HG02884 (cell line): ENCODE measurements at regions not wholly inside any gene's neighbourhood (a gene's known extent, or its start where the extent isn't known, plus 50 kb on each side); places are given as distances from the start of the nearest gene placed in this dataset.

Experiments used
- ATAC-seq: cut with Tn5 transposase; IDR thresholded peaks from one replicate; pipeline ENCODE4 v1.9.1; 2021; ENCODE audit warnings: mild to moderate bottlenecking, moderate library complexity; ENCODE audit not compliant: unreplicated experiment

DNA sequence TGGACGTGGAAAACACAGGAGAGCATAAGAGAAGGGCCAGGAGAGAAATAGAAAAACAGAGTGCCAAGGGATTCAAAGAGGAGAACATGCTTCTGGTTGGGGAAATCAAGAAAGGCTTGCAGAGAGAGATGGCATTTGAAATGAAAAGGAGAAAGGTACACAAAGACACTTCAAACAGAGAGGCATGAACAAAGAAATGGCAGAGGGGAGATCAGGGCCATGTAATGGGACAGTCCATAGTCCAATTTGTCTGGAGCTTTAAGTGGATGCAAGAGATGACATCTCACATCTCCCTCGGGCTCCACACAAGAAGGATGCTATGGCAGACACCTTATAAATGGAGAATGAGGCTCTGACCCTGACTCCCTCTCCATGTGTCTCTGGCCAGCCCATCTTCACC is 331.1 kb downstream of the MLLT3 start:
- no peak for ATAC-seq

DNA sequence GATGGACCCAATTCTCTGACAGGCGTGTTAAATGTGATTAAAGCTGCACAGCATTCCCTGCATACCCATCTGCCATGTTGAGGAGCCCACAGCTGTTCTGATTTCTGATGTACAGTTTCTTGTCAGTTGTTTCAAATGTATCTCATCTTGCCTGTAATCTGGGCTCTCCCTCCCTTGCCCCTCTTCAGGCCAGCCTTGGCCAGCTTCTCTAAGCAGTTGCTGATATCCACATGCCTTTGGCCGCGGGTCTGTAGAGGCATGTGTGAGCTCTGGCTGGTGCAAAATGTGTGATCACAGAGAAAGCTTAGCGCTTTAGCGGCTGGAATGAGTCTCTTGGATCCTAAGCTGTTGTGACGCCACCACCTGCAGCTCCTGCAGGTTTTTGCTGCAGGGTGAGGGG is 332.0 kb downstream of the MLLT3 start:
- ATAC-seq: no peak

DNA sequence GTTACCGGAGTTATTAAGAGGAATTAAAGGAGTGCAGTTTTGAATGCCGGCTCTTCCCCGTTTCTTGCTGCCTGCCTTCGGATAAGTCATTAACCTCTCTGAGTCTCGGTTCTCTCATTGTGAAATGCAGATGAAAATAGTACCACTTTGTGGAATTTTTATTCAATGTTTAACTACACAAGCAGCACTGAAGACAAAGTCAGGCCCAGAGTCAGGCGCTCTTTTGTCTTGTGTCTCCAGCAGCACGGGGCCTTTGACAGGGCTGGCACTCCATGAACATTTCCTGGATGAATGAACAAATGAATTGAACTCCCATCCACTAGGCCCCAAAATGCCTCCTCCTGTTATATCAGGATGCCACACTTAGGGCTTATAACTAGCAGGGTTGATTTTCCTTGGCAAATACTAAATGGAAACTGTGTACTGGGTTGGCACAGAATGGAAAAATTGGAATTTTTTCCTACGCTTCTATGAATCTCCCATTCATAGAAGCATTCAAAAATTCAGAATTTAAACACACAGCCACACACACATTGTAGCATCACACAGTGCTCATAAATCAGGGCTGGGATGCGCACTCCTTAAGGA is 332.8 kb downstream of the MLLT3 start:
- no peak for ATAC-seq

DNA sequence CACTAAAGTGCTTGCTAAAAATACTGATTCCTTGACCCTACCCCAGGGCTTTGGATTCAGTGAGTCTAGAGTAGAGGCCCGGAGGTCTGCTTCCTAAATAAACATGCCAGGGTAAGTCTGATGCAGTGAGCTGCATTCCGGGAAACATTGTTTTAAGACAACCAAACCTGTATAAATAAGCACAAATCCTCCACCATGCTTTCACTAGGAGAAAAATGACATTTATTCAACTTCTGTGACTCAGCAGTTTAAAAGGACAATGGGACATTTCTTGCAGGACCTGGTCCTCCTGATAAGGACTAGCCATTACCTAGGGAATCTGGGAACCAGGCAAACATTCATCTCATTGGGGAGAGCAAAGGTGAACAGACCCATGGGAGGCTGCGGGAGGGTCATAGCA is 335.3 kb downstream of the MLLT3 start:
- no peak for ATAC-seq

DNA sequence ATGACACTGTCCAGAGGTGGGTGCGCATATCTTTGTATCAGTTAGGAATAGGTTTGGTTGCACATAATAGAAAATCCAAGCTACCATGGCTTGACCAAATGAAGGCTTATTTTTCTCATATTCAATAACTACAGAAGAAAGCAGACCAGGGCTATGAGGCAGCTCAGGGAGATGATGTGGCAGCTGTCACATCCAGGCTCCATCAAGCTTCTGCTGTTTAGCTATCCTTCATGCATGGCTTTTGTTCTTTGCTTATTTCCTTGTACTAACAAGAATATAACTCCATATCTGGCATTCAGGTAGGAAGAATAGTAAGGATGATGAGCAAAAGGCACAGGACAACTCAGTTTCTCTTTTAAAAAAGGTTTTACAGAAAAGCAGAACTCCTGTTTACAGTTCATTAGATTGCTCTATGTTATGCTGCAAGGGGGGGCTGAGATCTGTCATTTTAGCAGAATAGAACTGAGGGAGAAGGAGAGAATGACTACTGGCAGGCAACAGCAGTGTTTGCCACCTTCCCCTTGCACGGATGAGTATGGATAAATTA is 336.1 kb downstream of the MLLT3 start:
- ATAC-seq: no peak

DNA sequence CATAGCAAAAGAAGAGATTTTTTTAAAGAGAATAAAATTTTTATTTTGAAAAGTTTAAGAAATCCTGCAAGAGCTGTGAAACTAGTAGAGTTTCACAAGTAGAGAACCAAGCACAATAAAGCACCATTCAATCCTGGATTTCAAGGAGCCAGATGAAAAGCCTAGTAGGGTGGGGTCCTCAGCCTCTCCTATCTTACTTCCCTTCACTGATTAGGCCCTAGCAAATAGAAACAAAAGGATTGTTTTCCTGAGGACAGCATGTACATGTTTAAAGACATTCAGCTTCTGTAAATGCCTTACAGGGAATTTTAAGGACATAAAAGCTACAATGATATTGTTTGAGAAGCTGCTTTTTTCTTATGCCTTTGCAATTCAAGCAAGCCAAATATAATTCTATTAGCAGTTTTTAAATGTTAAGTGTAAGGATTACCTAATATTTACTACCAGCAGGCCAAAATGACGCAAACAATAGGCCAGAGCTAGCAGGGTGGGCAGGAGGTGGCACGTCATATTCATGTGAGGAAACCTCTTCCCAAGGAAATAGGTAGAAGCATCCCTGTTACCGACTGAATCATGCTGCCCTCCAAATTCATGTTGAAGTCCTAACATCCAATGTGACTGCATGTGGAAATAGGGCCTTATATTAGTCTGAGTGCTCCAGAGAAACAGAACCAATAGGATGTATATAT is 337.6 kb downstream of the MLLT3 start:
- ATAC-seq: no peak

DNA sequence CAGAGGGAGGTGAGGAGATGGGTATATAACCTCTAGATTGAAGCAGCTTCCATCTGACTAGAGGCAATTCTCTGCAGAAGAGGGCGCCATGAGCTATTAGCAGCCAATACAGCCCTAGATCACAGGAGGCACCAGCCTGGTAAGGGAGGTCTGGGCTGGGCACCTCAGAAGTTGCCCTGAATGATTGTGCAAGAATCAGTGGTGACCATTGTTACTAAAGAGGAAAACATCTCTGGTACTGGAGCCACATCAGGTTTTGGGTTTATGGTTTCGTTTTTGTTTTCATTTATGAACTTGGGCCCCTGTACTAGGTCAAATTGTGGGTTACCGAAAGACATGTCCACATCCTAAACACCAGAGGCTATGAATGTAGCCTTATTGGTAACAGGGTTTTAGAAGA is 342.0 kb downstream of the MLLT3 start:
- ATAC-seq: no peak

DNA sequence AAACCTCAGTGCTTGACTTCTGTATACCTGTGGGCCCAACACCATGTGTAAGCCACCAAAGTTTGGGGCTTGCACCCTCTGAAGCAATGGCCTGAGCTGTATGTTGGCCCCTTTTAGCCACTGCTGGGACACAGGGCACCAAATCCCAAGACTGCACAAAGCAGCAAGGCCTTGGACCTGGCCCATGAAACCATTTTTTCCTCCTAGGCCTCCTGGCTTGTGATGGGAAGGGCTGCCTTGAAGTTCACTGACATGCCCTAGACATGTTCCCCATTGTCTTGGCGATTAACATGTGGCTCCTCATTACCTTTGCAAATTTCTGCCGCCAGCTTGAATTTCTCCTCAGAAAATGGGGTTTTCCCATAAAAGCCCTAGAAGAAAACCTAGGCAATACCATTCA is 345.5 kb downstream of the MLLT3 start:
- no peak for ATAC-seq

DNA sequence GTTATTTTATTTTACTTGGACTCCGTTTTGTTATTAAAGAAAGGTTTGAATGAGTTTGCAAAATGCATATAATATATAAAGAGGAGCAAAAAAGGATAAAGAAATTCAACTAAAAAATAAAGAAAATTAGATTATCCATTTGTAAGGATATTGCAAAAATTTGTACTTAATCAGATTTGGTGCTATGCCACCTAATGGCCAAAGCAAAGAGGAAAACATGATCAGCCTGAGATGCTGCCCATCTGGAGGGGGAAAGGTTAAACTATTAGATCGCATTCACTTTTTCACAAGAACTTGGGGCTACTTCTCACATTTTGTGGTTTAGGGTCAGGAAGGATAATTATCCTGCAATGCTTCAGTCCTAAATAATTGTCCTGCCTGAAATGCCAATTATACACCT is 350.6 kb downstream of the MLLT3 start:
- ATAC-seq: no peak

DNA sequence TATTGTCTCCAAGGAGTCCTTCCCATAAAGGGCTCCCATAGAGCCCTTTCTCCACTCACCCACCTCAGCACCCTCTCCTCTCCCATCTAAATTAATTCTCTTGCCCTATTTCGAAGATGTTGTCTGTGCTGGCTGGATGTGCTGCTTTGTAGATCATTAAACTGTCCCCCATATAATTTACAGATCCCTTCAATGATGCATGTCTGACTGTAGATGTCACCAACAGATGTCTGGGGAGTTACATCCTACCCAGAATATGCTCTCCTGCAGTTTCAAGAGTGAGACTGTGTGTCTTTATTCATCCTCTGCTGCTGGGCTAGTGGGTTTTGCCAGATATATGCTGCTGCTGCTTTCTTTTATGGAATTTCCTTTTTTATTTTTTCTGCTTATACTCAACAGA is 351.2 kb downstream of the MLLT3 start:
- ATAC-seq: no peak

DNA sequence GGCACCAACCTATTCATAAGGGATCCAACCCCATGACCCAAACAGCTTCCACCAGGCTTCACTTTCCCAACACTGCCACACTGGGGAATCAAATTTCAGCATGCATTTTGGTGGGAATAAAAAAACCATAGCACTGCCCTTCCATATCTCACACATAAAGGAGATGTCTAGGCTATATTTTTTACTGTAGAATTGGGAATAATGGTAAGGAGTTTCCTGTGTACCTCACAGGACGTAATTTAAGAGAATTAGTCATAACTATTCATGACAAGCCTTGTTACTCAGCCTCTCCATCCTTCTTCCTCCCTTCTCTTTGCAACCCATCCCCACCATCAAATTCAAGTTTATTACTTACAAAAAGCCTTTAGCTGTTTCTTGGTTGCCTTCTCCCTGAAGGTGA is 352.1 kb downstream of the MLLT3 start:
- no peak for ATAC-seq

DNA sequence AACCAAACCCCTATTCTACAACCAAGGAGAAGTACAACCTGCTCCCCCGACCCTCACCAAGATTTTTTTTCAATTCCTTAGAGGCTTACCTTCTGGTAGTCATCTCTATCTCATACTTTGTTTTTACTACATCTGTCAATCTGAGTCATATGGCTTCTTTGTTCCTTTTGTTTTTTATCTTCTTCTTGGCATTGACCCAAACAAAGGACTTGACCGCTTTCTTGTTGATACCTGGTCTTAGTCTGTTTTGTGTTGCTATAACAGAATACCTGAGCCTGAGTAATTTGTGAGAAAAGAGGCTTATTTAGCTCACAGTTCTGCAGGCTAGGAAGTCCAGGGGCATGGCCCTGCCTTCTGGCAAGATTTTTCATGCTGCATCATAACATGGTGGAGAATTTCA is 352.7 kb downstream of the MLLT3 start:
- no peak for ATAC-seq

DNA sequence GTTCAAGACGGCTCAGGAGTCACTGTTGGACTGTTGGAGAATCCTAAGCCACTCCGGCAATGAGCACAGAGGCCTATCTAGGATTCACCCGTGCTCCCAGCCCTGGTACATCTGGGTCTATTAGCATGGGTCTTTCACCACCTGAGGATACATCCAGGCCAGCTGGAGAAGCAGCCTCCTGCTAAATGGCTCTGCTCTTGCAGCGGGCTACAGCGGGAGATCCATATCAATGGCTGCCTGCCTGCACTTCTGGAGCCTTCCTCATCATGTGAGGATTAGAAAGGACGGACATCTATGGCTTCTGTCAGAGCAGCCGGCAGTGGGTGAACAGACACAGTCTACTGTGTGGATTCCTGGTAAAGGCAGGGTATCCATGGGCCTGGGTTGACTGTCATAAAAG is 357.4 kb downstream of the MLLT3 start:
- ATAC-seq: no peak

DNA sequence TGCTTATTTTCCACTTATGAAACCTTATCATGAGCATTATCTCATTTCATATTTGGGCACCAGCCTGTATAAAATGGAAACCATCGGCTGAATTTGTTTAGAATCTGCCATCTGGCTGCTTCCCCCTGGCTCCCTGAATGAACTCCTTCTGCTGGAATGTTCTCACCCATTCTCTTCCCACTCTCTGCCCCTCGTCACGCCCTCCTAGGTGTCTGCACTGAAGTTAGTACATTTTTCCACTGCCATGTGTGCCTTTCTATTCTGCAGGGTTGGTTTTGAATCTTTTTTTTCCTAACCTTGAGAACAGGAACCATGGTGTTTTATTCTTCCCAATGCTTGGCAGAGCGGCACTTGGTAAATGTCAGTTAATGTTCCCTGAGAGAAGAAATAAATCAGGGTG is 359.7 kb downstream of the MLLT3 start:
- ATAC-seq: no peak

DNA sequence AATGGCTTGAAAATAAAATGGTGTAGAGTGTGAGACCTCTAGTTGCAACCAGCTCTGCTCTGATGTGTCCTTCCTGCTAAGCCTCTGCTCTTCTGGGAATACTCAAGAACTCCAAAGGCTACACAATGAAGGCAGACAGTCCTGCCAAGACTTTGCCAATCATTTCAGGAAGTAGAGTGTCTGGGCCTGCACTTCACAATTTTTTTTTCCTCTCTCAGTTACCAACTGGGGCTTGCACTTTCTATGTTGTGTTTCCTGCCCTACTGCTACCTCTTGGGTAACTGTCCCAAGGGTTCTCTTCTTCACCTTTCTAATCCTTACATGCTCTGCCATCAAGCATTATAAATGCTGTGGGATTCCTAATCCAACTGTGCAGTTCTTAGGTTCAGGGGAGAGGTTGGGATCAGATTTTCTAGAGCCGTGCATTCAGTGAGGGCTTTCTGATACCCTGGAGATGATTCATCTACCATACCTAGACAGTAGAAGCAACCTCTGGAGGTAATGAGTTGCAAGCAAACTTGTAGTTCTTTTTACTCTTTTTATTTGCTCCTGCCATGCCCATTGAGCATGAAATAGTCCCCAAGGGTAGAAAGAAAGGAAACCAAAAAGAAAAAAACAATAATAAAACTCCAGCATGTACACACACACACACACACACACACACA is 365.9 kb downstream of the MLLT3 start:
- no peak for ATAC-seq

DNA sequence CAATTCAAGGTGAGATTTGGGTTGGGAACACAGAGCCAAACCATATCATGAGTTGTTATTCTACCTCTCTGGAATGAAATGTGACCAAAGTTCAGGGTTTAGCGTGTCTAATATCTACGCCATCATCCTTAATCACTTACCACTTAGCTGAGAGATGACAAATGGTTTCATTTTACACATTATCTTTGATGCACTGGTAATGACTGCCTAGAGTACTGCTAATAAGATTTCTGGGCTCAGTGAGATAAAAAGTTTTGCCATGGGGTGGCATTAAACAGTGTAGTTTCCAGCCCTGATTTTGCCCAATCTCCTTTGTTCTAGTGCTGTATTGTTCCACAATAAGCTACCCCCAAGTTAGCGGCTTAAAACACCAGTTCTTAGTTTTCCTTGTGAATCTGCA is 367.2 kb downstream of the MLLT3 start:
- no peak for ATAC-seq

DNA sequence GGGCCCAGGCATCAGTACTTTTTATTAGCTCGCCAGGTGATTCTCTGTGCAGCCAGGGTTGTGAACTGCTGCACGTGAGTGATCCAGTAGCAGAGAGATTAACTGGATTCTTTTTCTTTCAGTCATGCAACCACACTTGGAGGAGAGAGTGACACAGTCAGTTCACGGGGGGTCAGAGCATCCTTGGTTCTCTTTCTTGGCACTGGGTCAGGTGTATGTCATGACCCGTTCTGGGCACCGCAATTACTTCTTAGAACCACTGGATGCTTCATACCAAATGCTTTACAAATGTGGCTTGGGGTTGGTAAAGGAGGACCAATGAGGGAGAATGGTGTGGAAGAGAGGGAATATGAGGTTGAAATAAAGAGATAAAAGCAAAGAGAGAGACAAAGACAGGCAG is 368.7 kb downstream of the MLLT3 start:
- no peak for ATAC-seq

DNA sequence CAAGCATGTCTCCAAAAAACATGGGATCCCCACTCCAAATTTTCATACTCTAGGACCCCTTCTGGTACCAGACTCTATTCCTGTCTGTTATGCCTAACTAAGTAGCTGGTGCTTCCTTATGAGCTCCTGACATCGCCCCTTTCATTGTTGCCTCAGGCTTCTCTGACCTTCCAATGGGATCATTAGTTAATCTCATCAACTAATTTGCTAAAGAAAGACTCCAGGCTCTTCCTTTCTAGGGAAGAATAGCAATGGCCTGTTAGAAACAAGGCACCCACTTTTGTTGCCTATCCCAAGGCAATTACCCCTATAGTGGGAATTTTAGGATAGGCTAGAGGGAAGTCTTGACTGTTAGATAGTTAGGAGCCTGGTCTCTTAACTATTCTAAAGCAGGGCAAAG is 369.5 kb downstream of the MLLT3 start:
- no peak for ATAC-seq

DNA sequence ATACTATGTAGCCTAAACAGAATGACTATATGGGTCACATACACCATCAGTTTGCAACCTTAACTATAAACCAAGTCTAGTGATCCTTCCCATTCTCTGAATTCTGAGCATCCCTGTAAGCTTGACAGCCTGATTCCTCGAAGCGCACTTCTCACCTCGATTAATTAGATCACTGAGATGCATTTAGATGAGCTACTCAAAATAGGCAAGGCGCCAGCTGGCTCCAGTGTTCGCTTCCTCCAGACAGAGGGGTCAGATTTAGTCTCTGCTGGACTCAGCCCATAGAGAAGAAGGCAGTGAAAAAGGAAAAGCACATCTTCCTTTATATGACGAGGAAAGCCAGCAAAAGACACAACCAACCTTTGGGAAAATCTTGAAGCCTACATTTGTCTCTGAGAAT is 371.5 kb downstream of the MLLT3 start:
- ATAC-seq: no peak

DNA sequence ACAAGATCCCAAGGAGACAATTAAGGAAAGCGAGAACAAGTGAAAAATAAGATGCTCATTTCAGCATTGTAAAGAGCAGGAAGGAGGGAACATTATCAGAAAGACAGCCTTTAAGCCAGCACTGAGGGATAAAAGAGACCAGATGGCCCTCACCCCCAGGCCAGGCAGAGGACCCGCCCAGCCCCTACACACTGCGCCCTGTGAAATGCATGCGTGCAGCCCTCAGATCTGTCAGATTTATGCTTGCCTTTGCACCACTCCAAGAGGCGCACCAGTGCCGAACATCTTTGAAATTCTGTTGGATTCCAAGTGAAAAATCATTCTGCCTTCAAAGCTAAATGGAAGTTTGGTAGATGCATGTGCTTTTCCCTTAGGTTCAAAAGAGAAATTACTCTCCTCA is 378.0 kb downstream of the MLLT3 start:
- no peak for ATAC-seq

DNA sequence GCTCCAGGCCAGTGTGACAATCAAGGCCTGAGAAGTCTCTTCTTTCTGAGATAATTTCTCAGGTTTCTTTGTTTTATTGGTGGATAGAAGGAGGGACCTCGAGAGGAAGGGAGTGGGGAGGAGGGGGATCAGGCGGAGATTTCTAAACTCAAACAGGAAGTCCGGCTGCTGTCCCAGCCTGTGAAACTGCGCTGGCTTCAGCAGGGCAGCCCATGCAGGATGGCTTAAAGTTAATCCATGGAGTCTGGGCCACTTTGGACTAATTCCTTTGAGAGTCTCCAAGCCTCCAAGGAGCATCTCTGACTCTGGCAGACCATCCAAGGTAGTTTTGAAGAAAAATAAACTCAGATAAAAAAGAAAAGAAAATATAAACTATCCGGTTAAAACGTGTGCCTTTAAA is 378.5 kb downstream of the MLLT3 start:
- no peak for ATAC-seq

DNA sequence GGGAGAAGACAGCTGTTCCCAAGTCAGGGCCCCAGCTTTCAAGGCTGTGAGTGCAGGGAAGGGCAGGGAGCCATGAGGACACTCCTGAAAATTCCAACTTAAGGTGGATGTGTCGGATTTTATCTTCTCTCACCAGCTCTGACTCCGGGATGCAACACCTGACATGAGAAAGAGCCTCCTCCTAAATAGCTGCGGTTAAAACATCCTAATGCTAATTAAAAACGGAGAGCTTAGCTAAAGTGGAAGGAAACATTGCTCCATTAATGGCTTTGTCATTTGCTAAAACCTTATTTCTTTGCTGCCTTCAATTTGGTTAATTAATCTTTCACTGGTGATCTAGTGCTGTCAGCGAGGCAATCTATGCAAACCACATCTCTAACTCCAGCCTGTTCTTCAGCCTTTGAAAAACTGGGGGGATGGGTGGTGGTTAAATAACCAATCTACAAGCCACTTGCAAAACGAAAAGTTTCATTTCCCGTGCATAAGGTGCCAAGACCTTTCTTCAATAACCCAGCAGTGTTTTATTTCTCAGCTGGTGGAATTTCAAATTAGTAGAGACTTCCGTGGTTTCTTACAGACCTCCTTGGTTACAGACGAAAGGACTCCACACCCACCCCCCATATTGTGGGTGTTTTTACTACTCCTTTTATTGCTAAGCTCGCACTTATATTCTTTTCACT is 379.6 kb downstream of the MLLT3 start:
- ATAC-seq: peak; percentile 88
